Heart left ventricle (tissue), 16 donors: ENCODE measurements at regions not wholly inside any gene's neighbourhood (a gene's known extent, or its start where the extent isn't known, plus 50 kb on each side); places are given as distances from the start of the nearest gene placed in this dataset.

ENCODE experiments used
- ATAC-seq, 4 donors: fragments of 200-7000 bp; cut with Tn5 transposase; one replicate each; pipeline ENCODE4 v1.9.1; 2020 to 2022; ENCODE audit warnings: moderate library complexity in 4 of 4, mild to moderate bottlenecking in 3 of 4, moderate number of reproducible peaks in 1 of 4
- DNase-seq, 5 donors: peaks; one replicate each; pipeline ENCODE4 v3.0.0-alpha.2; 2020
- H3K27ac ChIP-seq, 12 donors: fragments of 200-600 bp; sonication (generic) in 4 of 12; one replicate each; pipeline versions ENCODE4 v1.5.0 to v1.8.0; 2016 to 2022; ENCODE audit warnings: mild to moderate bottlenecking in 2 of 12
- H3K27me3 ChIP-seq, 9 donors: fragments of 200-600 bp; sonication (generic) in 2 of 9; one replicate each; pipeline versions ENCODE4 v1.5.1 to v1.8.0; 2016 to 2022; ENCODE audit warnings: mild to moderate bottlenecking in 3 of 9
- H3K36me3 ChIP-seq, 9 donors: fragments of 200-600 bp; sonication (generic) in 2 of 9; one replicate each; pipeline versions ENCODE4 v1.5.0 to v1.8.0; 2018 to 2022; ENCODE audit warnings: mild to moderate bottlenecking in 2 of 9
- H3K4me1 ChIP-seq, 12 donors: fragments of 200-600 bp; sonication (generic) in 4 of 12; one replicate each; pipeline versions ENCODE4 v1.5.0 to v1.8.0; 2016 to 2022; ENCODE audit warnings: mild to moderate bottlenecking in 3 of 12
- H3K4me3 ChIP-seq, 12 donors: fragments of 200-600 bp; sonication (generic) in 4 of 12; one replicate each; pipeline versions ENCODE4 v1.5.0 to v1.8.0; 2017 to 2022; ENCODE audit warnings: mild to moderate bottlenecking in 9 of 12, moderate library complexity in 4 of 12
- H3K9me3 ChIP-seq, 12 donors: fragments of 200-600 bp; sonication (generic) in 4 of 12; one replicate each; pipeline versions ENCODE4 v1.5.0 to v1.8.0; 2016 to 2022; ENCODE audit warnings: mild to moderate bottlenecking in 1 of 12
- POLR2A ChIP-seq, 2 donors: fragments of 450-650 bp; IDR thresholded peaks; one replicate each; pipeline ENCODE4 v1.6.1; 2017; ENCODE audit warnings: antibody characterized with exemption in 2 of 2, mild to moderate bottlenecking in 2 of 2, moderate library complexity in 2 of 2
- WGBS, 4 donors: extraction: QIAGEN DNeasy Blood & Tissue Kit in 2 of 4; methylation state at CpG; one replicate each; pipeline versions ENCODE4 v1.1.5 to v1.1.7; 2013 to 2018; 5-methylcytosine and 5-hydroxymethylcytosine counted together
- intact Hi-C, 10 donors: fragments of 100-400 bp; cut with DNase I; formaldehyde crosslinking; loops; one replicate each; pipeline versions ENCODE4 v1.11.1 to v1.14.2; 2022
- TF ChIP-seq, protein P1 (sequence below), 12 donors: fragments of 200-600 bp; sonication (generic) in 4 of 12; IDR thresholded peaks; one replicate each; pipeline versions ENCODE4 v1.5.0 to v1.8.0; 2018 to 2022; ENCODE audit warnings: antibody characterized with exemption in 12 of 12, mild to moderate bottlenecking in 5 of 12
- donor health status: ischemic (EF 13 %, LVEDD 7.1; RV severe dilation, severe dysfunction).
- donor health status: healthy with polysubstance abuse.
- donor health status: DM: no; HTN: yes; CAD: no.
- donor health status: DM: no; HTN: no; CAD: no.
- donor health status: ischemic (EF 25% LVEDD 6.9; RV normal size, moderate dysfunction).
- donor health status: ischemic (EF 25% LVEDD 5.7; RV mildly dilated, moderate dysfunction).
- donor health status: healthy.
- donor health status: DM: yes; HTN: yes; CAD: no.
- donor health status: ischemic (EF 35%, LVEDD 5.7; RV mildly dilated, moderate dysfunction).
- donor health status: nonischemic (EF 11% LVEDD 7.7; RV severe dilation, severe dysfunction).
- donor health status: DM: yes; HTN: yes; CAD: no.
- donor health status: PGD.
- donor health status: ischemic (EF 29% LVEDD 5.4; RV normal size, mild dysfunction).
- donor health status: nonischemic (EF 23%, LVEDD 6.1; RV moderate dilation, normal function).

DNA sequence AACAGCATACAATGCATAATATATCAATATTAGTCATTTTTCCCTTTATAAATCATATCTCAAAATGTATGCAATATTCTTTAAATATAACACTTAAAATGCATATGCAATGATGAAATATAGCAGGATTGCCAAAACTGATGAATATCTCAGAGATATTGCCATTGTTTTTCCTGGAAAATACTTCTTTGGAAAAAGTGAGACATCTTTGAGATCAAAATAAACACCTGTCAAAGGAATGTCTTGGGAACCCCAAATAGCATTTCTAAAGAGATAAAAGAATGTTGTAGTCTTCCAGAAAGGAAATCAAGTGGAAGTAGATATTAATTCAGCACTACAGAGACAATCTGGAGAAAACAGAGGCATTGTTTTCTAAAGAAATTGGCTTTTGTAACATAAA lies 457.8 kb upstream of the UBE2E2 start:
- DNase-seq, result no peak
- Histone ChIP-seq H3K9me3 (peaks cover 0 to 9% (median 0%) of the 10 kb centered on the region in 12 donors), H3K4me3 (no peak overlapping the region), H3K27me3 (no peaks in the 10 kb centered on the region), H3K27ac (no peak overlapping the region), H3K4me1 (no peaks in the 10 kb centered on the region), H3K36me3 (no peaks in the 10 kb centered on the region)
- ATAC-seq, result no peak
- TF ChIP-seq POLR2A (IDR thresholded peaks at IDR 0.05), result no peak
- TF ChIP-seq, protein P1, sequence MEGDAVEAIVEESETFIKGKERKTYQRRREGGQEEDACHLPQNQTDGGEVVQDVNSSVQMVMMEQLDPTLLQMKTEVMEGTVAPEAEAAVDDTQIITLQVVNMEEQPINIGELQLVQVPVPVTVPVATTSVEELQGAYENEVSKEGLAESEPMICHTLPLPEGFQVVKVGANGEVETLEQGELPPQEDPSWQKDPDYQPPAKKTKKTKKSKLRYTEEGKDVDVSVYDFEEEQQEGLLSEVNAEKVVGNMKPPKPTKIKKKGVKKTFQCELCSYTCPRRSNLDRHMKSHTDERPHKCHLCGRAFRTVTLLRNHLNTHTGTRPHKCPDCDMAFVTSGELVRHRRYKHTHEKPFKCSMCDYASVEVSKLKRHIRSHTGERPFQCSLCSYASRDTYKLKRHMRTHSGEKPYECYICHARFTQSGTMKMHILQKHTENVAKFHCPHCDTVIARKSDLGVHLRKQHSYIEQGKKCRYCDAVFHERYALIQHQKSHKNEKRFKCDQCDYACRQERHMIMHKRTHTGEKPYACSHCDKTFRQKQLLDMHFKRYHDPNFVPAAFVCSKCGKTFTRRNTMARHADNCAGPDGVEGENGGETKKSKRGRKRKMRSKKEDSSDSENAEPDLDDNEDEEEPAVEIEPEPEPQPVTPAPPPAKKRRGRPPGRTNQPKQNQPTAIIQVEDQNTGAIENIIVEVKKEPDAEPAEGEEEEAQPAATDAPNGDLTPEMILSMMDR (IDR thresholded peaks at IDR 0.05), result no peak
- intact Hi-C loops, result no loop called here

GRCh38 chr3:22746221-22746620 lies 456.9 kb upstream of the UBE2E2 start:
- no peak for TF ChIP-seq POLR2A (IDR thresholded peaks at IDR 0.05)
- TF ChIP-seq, protein P1 (IDR thresholded peaks at IDR 0.05), result no peak
- intact Hi-C loops, result no loop called here

GRCh38 chr3:22748453-22749045 lies 454.6 kb upstream of the UBE2E2 start:
- H3K4me3 ChIP-seq, result no peak overlapping the region
- TF ChIP-seq, protein P1 (IDR thresholded peaks at IDR 0.05), result no peak
- TF ChIP-seq POLR2A (IDR thresholded peaks at IDR 0.05), result no peak
- peaks cover 0 to 9% (median 0%) of the 10 kb centered on the region in 12 donors for H3K9me3 ChIP-seq
- 35 to 41% (median 37%) methylated on average over 3 of the region's 3 CpGs for whole genome bisulfite sequencing, 4 donors
- no peaks in the 10 kb centered on the region for H3K4me1 ChIP-seq
- DNase-seq, result no peak
- no peak for ATAC-seq
- no peaks in the 10 kb centered on the region for H3K36me3 ChIP-seq
- intact Hi-C loops, result no loop called here
- H3K27ac ChIP-seq, result no peak overlapping the region
- H3K27me3 ChIP-seq, result no peaks in the 10 kb centered on the region

More at GRCh38 chr3:22746221-22746620, 456.9 kb upstream of the UBE2E2 start:
- no peak overlapping the region for H3K27ac ChIP-seq
- ATAC-seq (no peak), DNase-seq (no peak)
- H3K4me3 ChIP-seq, result no peak overlapping the region
- no peaks in the 10 kb centered on the region for H3K36me3 ChIP-seq
- no peaks in the 10 kb centered on the region for H3K27me3 ChIP-seq
- peaks cover 0 to 9% (median 0%) of the 10 kb centered on the region in 12 donors for H3K9me3 ChIP-seq
- H3K4me1 ChIP-seq, result no peaks in the 10 kb centered on the region

GRCh38 chr3:22759636-22760310 lies 443.4 kb upstream of the UBE2E2 start:
- TF ChIP-seq POLR2A (IDR thresholded peaks at IDR 0.05), result no peak
- TF ChIP-seq, protein P1 (IDR thresholded peaks at IDR 0.05), result no peak
- Histone ChIP-seq H3K27ac (no peak overlapping the region), H3K36me3 (no peaks in the 10 kb centered on the region), H3K27me3 (no peaks in the 10 kb centered on the region), H3K9me3 (peaks cover 0 to 15% (median 0%) of the 10 kb centered on the region in 12 donors), H3K4me1 (no peaks in the 10 kb centered on the region), H3K4me3 (no peak overlapping the region)
- 50 to 59% (median 55%) methylated on average over 3 of the region's 3 CpGs for WGBS, 4 donors
- intact Hi-C loops, result no loop called here
- ATAC-seq, result no peak
- no peak for DNase-seq
